Amygdala (tissue), 56 donors: ENCODE measurements at regions not wholly inside any gene's neighbourhood (a gene's known extent, or its start where the extent isn't known, plus 50 kb on each side); places are given as distances from the start of the nearest gene placed in this dataset.
A peak's percentile ranks its signal among the peaks of the same experiment; 100 is the strongest.

Experiments
- DNase-seq, 56 donors: peaks; one replicate each; lab custom pipeline; 2025; lab: John Stamatoyannopoulos, UW

- DNase-seq: no peak
Observed at GRCh38 chr11:92808022-92808421, 161.4 kb upstream of the MTNR1B start.

DNA sequence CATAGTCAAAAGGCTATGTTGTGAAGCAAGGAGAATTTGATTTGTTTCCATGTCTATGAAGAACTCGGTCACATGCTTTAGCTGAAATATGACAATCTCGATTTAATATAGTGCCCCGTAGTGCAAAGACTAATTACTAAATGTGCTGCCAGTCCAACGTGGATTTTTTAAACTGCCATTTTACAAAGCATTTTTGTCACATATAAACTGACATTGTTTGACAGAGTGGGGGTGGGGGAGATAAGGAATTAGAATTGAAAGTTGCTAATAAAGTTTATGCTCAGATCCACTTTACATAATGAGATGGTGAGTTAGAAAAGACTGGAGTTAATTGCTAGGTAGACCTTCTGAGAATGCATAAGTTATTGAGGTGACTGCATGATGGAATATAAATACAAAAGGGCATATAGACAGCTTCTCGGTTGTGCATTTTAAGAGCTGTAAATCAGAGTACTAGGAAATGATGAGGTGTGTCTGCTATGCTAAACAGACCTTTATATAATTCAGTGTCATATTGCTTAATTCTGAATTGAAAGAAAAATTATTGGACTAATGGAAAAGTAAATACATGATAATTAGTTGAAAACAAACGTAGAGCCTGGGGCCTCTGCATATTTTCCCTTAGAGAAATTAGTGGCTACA, 158.9 kb upstream of the MTNR1B start:
- no peak for DNase-seq

DNA sequence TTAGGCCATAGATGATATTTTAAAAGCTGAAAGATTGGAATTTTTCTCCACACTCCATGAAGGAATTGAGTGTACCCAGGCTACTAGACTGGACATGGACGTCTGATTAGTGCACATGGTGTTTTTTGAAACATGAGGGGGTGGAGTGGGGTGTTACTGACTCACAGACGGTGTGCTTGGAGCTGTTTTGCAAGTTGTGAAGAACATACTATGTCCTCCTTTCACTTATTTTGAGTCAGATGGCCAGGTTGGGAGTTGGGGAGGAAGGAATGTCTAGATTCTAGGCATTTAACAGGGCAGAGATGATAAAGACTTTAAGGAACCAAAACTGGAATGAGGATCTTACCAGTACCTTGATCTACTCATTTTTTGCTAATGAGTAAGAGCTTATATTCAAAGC, 158.1 kb upstream of the MTNR1B start:
- peak in 9 of 56 donors; percentile 2 to 42 (median 17) for DNase-seq

- no peak for DNase-seq
Observed at GRCh38 chr11:92812841-92813240, 156.6 kb upstream of the MTNR1B start.

DNA sequence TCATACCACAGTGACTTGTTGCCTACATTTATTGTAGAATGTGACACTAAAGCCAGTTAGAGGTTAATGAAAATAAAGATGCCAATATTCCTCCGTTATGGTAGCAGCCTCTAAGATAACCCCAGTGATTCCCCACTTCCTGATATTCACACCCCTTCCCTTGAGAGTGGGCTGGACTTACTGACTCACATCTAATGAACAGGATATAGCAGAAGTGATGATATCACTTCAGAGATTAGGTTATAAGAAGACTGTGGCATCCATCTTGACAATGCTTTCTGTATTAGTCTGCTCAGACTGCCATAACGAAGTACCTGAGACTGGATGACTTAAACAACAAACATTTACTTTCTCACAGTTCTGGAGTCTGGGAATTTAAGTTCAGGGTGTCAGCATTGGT, 149.6 kb upstream of the MTNR1B start:
- no peak for DNase-seq

DNA sequence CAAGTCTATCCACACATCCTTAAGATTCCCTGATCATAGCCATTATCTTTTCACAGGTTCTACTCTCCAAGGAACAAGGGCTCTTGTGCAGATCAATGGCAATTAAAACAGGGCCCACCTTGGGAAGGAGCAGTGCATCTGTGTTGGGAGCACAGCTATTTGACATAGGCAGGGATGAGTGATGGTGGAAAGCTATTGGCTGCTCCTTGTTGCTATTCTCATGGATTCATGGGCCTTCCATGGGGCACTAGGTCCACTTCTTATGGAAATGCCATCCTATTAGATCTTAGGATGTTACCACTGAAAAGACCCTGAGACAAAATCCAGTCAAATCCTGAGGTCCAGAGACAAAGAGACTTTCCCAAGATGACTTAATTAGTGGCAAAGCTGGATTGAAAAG, 148.6 kb upstream of the MTNR1B start:
- no peak for DNase-seq

DNA sequence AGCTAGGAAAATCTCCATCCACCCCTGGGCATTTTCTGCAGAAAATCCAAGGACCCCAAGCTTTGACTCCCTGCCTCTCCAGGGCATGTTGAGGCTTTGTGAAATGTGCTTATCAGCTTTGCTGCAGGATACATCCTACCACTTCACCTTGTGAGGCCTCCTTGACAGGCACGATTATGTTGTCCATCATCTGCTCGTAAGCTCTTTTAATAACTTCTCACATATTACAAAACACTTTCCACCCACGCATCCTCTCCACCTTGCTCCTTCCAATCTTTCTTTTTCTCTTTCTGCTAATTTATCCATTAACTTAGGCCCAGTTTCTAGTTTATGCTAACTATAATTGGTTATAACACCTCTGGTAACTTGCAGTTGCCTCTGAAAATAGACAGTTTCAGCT, 147.0 kb upstream of the MTNR1B start:
- no peak for DNase-seq

- DNase-seq: no peak
Observed at GRCh38 chr11:92826136-92826535, 143.3 kb upstream of the MTNR1B start.

DNA sequence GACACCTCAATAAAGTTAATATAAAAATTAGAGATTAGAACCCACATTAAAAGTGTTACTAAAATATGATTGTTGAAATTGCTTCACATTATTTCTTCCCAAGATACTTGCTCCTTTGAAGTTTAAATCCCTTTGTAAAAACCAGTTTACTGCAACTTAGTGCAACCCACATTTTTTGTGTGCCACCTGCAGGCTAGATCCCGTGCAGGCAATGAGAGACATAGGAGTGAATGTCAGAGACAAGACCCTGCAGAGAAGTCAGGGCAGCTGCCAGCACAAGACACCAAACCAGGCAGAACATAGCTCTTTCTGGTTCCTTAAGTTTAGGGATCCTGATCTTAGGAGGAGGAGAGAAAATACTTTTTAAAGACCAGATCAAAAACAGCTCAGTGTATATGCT, 142.8 kb upstream of the MTNR1B start:
- no peak for DNase-seq

GRCh38 chr11:92827132-92827531, 142.3 kb upstream of the MTNR1B start:
- no peak for DNase-seq

DNA sequence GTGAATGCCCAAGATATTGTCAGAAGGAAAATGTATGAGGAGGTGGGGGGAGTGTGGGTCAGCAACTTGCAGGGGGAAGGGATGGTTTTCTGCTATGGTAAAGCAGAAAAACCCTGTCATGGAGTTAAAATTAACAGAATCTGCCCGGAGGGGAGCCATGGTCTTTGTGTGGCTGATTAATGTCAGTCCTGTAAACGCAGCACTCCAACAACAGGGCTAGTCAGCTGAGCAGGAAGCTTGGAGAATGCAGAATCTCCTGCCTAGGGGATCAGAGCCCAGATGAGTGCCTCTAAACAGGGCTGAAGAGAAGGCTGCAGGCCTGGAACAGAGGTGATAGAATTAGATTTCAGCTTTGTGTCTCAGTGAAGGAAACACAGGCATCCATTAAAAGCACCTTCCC, 140.9 kb upstream of the MTNR1B start:
- no peak for DNase-seq

DNA sequence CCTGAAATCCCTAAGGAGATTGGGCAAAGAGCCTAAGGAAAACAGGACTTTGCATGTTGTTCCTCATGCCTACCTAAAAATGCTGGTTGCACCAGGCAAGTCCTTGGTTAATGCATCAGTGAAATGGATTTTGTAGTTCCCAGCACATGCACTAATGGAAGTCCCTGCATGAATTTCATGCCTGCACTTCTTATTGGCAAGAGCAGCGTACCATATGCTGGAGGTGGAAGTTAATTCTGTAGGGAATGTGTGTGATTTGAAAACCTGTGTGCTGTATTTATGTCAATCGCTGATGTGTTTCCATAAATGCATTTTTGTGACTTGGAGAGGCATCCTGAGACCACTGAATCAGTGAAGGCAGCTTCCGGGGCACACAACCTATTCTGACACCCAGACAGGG, 140.3 kb upstream of the MTNR1B start:
- DNase-seq: no peak

DNA sequence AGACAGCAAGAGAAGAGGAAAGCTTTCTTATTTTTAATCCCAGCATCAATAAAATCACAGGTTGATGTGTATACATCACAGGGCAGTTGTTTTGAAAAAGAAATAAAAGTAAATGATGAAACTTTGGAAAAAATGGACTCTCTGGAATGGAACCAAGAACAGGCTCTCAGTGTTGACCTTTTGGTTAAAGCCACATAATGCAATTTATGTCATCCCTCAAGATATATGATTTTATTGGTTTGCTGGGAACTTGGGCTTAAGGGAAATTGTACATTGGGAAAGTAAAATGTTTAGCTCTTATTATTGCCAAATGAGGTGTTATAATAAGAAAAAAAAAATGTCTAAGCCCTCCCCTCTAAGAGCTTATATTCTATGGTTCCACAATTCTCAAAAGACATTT, 139.8 kb upstream of the MTNR1B start:
- no peak for DNase-seq

- DNase-seq: no peak
Observed at GRCh38 chr11:92830377-92831155, 138.9 kb upstream of the MTNR1B start.

DNA sequence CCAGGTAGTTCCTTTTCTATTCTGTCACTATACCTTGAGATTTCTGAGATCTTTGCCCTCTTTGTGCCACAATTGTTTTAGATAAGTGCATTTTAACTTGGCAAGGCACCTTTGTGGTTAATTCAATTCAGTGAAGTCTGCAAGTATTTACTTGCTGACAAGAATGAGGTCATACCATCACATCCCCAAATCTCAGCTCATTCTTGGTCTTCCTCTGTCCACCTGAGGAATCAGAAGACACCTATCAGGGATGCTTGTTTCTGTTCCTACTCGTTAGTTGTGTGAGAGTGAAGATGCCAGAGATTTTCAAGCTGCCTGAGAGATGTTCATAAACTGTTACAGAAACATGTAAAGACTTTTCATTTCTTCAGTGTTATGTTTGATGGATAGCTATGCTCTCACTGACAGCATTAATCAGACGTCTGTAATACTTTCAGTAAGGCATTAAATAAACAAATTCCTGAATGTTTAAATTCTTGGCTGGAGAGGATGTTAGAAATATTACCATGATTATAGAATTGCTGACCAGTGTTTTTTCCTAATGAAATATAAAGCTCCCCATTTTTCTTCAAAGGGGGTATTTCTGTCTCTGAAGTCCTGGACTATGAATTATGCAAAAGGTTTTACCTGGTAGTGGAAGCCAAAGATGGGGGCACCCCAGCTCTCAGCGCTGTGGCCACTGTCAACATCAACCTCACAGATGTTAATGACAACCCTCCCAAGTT, 135.0 kb upstream of the MTNR1B start:
- DNase-seq: no peak

DNA sequence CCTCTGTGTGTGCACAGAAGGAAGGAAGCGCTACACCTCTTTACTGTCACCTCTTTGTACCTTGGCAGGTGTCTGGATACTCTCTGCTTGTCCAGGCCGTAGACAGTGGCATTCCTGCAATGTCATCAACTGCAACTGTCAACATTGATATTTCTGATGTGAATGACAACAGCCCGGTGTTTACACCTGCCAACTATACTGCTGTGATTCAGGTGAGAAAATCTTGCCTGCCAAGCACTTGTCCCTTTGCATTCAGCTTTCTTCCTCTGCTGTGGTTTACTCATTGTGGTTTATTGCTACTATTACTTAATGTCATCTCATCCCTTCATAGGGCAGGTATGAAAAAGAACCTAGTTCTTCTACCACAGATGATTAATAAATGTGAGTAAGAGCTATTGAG, 131.9 kb upstream of the MTNR1B start:
- no peak for DNase-seq

DNA sequence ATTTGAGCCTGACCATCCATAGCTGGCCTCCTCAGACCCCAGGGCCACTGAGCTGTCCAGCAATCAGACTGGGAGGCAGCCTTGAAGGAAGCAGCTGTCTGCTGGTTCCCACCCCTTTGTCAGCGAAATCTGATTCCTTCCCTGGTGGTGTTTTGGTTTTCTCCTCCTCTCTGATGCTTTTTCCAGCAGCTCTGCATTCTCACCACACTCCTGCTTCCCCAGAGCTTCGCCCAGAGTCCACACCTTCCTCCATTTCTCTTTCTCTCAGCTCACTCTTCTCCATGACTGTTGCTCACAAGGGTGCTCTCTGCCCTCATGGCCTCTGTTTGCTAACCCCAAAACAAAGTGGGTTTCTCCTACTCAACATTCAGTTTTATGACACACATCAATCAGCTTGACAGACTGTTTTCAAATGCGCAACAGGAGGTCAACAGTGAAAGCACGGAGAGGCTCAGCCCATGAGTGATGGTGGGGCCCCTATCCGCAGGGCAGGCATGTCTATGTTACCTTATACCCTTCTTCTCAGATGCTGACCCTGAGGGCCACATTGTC, 130.6 kb upstream of the MTNR1B start:
- DNase-seq: no peak

DNA sequence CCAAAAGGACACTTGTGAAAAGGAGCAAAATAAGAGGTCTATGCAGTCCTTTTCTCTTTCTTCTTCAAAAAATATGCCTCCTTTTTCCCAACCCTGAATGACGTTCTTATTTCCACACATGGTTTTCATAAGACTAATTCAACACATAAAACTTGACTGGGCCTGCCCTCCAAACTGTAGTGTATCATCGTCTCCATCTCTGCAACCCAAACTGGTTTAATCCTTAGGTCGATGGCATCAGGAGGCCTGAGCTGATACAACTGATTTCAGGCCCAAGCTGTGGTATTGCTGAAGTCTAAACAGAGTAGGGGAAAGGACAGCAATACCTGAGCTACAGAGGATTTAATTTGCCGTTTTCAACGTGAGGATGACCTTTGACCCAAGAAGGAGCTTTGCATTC, 130.0 kb upstream of the MTNR1B start:
- DNase-seq: no peak

GRCh38 chr11:92841719-92842118, 127.7 kb upstream of the MTNR1B start:
- DNase-seq: no peak

DNA sequence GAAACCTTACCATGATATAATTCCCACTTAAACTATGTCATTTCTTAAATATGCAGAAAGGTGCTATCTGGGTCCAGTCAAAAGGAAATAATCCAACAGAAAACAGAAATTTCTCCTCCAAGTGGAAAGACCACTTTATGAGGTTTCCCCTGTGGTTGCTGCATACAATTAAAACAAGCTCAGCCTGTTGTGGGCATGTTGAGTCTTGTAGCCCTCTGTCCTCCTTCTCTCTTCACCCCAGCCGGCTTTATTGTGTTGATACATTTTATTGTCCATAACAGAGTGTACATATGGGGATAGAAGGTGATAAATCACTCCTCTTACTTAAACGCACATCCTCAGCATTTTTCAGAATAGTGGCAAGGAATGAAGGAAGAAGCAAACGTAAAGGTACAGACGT, 126.0 kb upstream of the MTNR1B start:
- no peak for DNase-seq

DNA sequence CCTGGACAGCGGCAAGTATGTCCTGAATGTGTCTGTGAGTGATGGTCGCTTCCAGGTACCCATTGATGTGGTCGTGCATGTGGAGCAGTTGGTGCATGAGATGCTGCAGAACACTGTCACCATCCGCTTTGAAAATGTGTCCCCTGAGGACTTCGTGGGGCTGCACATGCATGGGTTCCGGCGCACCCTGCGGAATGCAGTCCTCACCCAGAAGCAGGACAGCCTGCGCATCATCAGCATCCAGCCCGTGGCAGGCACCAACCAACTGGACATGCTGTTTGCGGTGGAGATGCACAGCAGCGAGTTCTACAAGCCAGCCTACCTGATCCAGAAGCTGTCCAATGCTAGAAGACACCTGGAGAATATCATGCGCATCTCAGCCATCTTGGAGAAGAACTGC, 125.3 kb upstream of the MTNR1B start:
- DNase-seq: no peak

DNA sequence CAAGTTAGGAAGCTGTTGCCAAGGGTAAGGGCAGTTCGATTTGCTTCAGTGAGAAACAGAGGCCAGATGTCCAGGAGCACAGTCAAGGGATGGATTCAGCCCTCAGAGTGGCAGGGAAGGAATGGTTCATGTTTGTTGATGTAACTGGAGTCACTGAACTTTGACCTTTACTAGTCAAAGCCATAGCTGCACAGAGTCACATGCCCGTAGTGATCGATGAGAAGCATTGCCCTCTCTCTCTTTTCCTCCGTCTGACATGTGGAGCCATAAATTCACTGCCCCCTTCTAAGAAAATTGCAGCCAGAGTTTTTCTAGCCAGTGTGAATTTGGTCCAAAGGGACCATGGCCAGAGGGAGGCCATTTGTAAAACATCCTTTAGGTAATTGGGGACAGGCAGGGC, 124.1 kb upstream of the MTNR1B start:
- DNase-seq: no peak
